ENCODE measurements at regions not wholly inside any gene's neighbourhood (a gene's known extent, or its start where the extent isn't known, plus 50 kb on each side); places are given as distances from the start of the nearest gene placed in this dataset.

DNA sequence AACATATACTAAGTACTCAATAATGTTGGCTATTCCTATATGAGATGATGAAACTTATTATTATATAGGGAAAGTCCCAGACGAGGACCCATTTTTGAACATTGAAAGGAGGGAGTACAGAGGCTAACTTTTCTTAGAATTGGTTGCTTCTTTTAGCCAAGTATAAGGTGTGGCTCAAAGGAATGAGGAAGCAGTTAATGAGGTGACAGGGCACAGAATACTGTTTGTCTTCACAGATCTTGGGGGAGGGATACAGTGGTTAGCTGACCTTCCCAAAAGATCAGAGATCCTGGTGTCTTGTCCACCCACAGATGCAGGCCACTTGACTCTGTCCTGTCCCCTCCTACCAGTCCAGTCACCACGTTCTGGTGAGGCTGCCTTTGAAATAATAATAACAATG, 67.8 kb upstream of the EPB41L1 start:
- H3K36me3 ChIP-seq (ENCODE audit: control insufficient read depth in 4 of 4, insufficient read depth in 3 of 4, low read depth in 1 of 4, low read length in 3 of 4): no peaks in the 10 kb centered on the region
- no peak overlapping the region for H3K27ac ChIP-seq (ENCODE audit: low read depth in 1 of 2, low read length in 2 of 2)

GRCh38 chr20:36090223-36090622, 64.3 kb upstream of the EPB41L1 start:
- 89% methylated on average over 5 of the region's 5 CpGs for WGBS
- no peak for DNase-seq (ENCODE audit: low spot score)
- no peak for TF ChIP-seq SP1 (IDR thresholded peaks at IDR 0.05)
- TF ChIP-seq FOXA2 (IDR thresholded peaks at IDR 0.05): no peak
- TF ChIP-seq TAF1 (conservative IDR thresholded peaks at IDR 0.05): no peak
- no peak for TF ChIP-seq EGR1 (IDR thresholded peaks at IDR 0.05; ENCODE audit: low read depth in 2 of 2)
- H3K9me3 ChIP-seq (ENCODE audit: control insufficient read depth in 4 of 4, low read length in 3 of 4): no peaks in the 10 kb centered on the region
- H3K27ac ChIP-seq (ENCODE audit: low read depth in 1 of 2, low read length in 2 of 2): no peak overlapping the region
- no peaks in the 10 kb centered on the region for H3K27me3 ChIP-seq (ENCODE audit: control insufficient read depth in 4 of 4, insufficient read depth in 4 of 4, low read length in 3 of 4)
- H3K4me3 ChIP-seq (ENCODE audit: low read depth in 1 of 3, low read length in 3 of 3): no peak overlapping the region
- H3K36me3 ChIP-seq (ENCODE audit: control insufficient read depth in 4 of 4, insufficient read depth in 3 of 4, low read depth in 1 of 4, low read length in 3 of 4): no peaks in the 10 kb centered on the region
- no peak overlapping the region for H3K9ac ChIP-seq (ENCODE audit: low read depth in 1 of 2, low read length in 2 of 2)
- peaks cover 7 to 15% (median 10%) of the 10 kb centered on the region in 4 donors for H3K4me1 ChIP-seq (ENCODE audit: control insufficient read depth in 4 of 4, insufficient read depth in 4 of 4, low read length in 3 of 4)

More for the DNA sequence above, 67.8 kb upstream of the EPB41L1 start:
- peaks cover 0 to 3% (median 0%) of the 10 kb centered on the region in 4 donors for H3K9me3 ChIP-seq (ENCODE audit: control insufficient read depth in 4 of 4, low read length in 3 of 4)
- no peaks in the 10 kb centered on the region for H3K27me3 ChIP-seq (ENCODE audit: control insufficient read depth in 4 of 4, insufficient read depth in 4 of 4, low read length in 3 of 4)
- H3K4me1 ChIP-seq (ENCODE audit: control insufficient read depth in 4 of 4, insufficient read depth in 4 of 4, low read length in 3 of 4): no peaks in the 10 kb centered on the region
- H3K4me3 ChIP-seq (ENCODE audit: low read depth in 1 of 3, low read length in 3 of 3): no peak overlapping the region
- no peak for DNase-seq (ENCODE audit: low spot score)
- WGBS: 50% methylated on average over 2 of the region's 2 CpGs
- TF ChIP-seq REST (IDR thresholded peaks at IDR 0.05): no peak
- TF ChIP-seq GABPA (IDR thresholded peaks at IDR 0.05 in 1 of 2, conservative IDR thresholded peaks at IDR 0.05 in 1 of 2): no peak
- no peak for TF ChIP-seq YY1 (IDR thresholded peaks at IDR 0.05)
- no peak overlapping the region for H3K9ac ChIP-seq (ENCODE audit: low read depth in 1 of 2, low read length in 2 of 2)

- TF ChIP-seq, protein P1, sequence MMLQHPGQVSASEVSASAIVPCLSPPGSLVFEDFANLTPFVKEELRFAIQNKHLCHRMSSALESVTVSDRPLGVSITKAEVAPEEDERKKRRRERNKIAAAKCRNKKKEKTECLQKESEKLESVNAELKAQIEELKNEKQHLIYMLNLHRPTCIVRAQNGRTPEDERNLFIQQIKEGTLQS (IDR thresholded peaks at IDR 0.05): no peak
- TF ChIP-seq REST (IDR thresholded peaks at IDR 0.05) (no peak), RAD21 (IDR thresholded peaks at IDR 0.05) (no peak), JUND (IDR thresholded peaks at IDR 0.05) (no peak), GABPA (IDR thresholded peaks at IDR 0.05 in 1 of 2, conservative IDR thresholded peaks at IDR 0.05 in 1 of 2) (no peak)
- TF ChIP-seq, protein P2, sequence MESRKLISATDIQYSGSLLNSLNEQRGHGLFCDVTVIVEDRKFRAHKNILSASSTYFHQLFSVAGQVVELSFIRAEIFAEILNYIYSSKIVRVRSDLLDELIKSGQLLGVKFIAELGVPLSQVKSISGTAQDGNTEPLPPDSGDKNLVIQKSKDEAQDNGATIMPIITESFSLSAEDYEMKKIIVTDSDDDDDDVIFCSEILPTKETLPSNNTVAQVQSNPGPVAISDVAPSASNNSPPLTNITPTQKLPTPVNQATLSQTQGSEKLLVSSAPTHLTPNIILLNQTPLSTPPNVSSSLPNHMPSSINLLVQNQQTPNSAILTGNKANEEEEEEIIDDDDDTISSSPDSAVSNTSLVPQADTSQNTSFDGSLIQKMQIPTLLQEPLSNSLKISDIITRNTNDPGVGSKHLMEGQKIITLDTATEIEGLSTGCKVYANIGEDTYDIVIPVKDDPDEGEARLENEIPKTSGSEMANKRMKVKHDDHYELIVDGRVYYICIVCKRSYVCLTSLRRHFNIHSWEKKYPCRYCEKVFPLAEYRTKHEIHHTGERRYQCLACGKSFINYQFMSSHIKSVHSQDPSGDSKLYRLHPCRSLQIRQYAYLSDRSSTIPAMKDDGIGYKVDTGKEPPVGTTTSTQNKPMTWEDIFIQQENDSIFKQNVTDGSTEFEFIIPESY (IDR thresholded peaks at IDR 0.05): no peak
- WGBS: 18% methylated on average over 42 of the region's 42 CpGs
- no peaks in the 10 kb centered on the region for H3K27me3 ChIP-seq (ENCODE audit: control insufficient read depth in 4 of 4, insufficient read depth in 4 of 4, low read length in 3 of 4)
- H3K4me3 ChIP-seq (ENCODE audit: low read depth in 1 of 3, low read length in 3 of 3): peak overlapping the region in 1 of 3 donors; percentile 72
- DNase-seq (ENCODE audit: low spot score): no peak
- H3K4me1 ChIP-seq (ENCODE audit: control insufficient read depth in 4 of 4, insufficient read depth in 4 of 4, low read length in 3 of 4): peaks cover 7 to 15% (median 10%) of the 10 kb centered on the region in 4 donors
- H3K27ac ChIP-seq (ENCODE audit: low read depth in 1 of 2, low read length in 2 of 2): no peak overlapping the region
- H3K36me3 ChIP-seq (ENCODE audit: control insufficient read depth in 4 of 4, insufficient read depth in 3 of 4, low read depth in 1 of 4, low read length in 3 of 4): no peaks in the 10 kb centered on the region
- no peaks in the 10 kb centered on the region for H3K9me3 ChIP-seq (ENCODE audit: control insufficient read depth in 4 of 4, low read length in 3 of 4)
- no peak overlapping the region for H3K9ac ChIP-seq (ENCODE audit: low read depth in 1 of 2, low read length in 2 of 2)
These were observed 62.8 kb upstream of the EPB41L1 start for GRCh38 chr20:36091561-36092397.
